MM.1S (cell line): ENCODE measurements at regions not wholly inside any gene's neighbourhood (a gene's known extent, or its start where the extent isn't known, plus 50 kb on each side); places are given as distances from the start of the nearest gene placed in this dataset.

Experiments
- EZH2 ChIP-seq: fragments of 300-600 bp; sonication (generic); optimal IDR thresholded peaks from 2 replicates; pipeline ENCODE3; 2017; ENCODE audit warnings: low read depth, mild to moderate bottlenecking, antibody characterized with exemption, low read length, mixed read lengths
- EZH2phosphoT487 ChIP-seq: fragments of 300-600 bp; sonication (generic); IDR thresholded peaks from 2 replicates; pipeline ENCODE4 v1.6.1; 2018; ENCODE audit warnings: antibody characterized with exemption, low read length

DNA sequence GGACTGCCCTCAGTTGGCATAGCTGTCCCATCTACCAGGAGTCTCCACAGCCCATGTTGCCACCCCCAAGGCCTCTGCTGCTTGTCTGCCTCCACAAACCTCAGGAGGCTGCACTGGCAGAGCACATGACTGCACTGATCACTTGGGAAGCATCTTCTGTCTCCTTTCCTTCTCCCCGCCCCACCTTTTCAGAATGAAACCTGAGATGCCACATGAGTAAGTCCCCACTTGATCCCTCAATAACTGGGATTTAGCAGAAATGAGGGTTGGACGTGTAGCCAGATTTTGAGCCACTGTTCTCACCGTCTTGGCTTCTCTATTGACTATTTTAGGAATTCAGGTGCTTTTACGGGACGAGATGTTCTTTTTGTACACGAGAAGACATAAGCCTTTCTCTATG lies 328.4 kb downstream of the CDC5L start:
- TF ChIP-seq EZH2phosphoT487 (no peak), EZH2 (no peak)
